ENCODE measurements at regions not wholly inside any gene's neighbourhood (a gene's known extent, or its start where the extent isn't known, plus 50 kb on each side); places are given as distances from the start of the nearest gene placed in this dataset.
"Not testable (repeated sequence)": the region's sequence is repeated elsewhere in the genome, so short reads cannot be mapped to it uniquely, and the experiment has no call there.

DNA sequence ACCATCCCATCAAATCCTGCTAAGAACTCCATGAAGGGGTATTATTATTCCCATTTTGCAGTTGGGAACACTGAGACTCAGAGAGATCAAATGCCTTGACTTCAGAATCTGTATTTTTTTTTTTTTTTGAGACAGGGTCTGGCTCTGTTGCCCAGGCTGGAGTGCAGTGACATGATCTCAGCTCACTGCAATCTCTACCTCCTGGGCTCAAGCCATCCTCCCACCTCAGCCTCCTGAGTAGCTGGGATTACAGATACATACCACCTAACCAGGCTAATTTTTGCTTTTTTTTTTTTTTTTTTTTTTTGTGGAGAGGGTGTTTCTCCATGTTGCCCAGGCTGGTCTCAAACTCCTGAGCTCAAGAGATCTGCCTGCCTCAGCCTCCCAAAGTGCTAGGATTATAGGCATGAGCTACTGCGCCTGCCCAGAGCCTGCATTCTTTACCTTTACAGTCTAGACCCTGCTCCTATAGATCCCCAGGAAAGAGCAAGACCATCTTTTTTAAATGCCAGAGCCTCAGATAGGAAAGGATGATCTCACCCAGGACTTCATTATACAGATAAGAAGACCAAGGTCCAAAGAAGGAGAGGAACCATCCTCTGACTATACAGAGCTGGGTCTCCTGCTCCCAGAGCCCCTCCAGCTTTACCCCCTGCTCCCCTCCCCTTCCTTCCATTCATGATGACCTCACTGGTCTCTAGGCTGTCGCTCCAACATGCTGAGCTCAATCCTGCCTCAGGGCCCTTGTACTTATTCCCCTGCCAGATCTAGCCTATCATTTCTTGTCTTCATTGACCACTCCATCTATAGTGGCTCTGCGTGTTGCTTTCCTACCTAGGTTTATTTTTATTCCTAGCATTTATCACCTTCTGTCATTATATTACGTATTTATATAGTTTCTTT lies 138.6 kb downstream of the CEBPB start:
- DNase-seq (ENCODE audit: low read depth): no peak

- DNase-seq (ENCODE audit: low read depth): no peak
These were observed 139.4 kb downstream of the CEBPB start for GRCh38 chr20:50329981-50330503.

DNA sequence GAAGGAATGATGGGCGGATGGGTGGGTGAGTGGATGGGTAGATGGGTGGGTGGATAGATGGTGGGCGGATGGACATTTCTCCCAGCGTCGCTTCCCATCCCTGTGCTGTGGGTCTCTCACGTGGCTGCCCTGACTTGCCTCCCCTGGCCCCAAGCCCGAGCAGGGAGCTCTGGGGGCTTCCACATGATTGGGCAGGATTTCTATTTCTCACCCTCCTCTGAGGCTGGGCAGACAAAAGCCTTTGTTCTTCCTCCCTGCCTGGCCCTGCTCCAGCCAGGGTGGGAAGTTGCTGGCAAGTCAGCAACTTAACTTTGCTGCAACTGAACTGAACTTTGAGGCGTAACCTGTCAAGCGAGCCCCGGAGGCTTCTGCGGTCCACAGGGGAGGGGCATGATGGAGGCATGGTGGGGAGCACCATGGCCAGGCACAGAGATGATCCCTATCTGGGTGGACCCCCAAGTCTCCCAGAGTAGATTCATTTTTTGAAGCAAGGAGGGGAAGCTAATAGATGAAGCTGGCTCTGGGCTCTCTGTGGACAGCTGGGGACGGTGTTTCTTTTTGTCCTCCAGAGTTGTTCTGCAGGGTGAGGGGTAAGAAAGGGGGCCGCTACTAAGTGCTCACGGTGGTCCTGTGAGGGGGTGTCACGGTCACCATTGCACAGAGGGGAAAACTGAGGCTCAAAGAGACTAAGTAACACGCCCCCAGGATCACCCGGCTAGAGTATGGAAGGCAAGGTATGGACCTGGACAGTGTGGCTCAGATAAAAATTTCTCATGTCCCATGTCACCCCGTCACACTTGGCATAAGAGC lies 140.1 kb downstream of the CEBPB start:
- no peak for DNase-seq (ENCODE audit: low read depth)

DNA sequence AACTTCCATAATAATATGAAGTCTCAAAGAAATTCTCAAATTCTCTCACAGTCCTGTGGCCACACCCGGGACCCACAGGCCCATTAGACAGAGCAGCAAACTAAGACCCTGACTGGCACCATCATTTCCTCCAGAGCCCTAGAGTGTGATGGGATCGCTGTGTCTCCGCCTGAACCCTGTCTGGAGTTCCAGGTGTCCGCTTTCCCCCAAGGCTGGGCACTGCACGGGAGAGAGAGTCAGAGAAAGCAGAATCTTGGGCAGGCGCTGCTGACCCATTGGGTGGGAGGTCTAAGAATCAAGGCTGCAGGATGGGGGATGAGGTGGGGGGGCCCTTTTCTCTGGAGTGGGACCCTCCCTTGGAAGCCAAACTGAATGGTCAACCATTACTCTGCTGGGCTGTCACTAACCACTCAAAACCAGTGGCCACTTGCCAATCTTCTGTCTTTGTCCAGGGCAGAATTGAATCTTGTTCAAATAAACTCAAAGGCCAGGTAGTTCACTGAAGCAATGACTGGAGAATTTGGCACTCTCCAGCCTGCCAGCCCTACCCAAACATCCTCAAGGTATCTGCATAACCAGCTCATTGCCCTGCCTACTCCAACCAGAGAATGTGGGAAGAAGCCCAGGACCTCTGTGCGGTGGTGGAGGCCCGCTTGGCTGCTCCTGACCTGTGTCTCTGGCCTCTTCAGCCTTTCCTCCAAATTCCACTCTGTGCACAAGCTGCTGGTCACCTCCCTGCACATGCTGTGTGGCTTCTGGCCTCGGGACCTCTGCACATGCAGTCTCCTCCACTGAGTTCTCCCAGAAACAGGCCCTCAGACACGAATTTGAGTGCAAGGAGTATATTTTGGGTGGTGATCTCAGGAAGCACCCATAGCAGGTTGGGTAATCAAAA lies 141.1 kb downstream of the CEBPB start:
- no peak for DNase-seq (ENCODE audit: low read depth)

DNA sequence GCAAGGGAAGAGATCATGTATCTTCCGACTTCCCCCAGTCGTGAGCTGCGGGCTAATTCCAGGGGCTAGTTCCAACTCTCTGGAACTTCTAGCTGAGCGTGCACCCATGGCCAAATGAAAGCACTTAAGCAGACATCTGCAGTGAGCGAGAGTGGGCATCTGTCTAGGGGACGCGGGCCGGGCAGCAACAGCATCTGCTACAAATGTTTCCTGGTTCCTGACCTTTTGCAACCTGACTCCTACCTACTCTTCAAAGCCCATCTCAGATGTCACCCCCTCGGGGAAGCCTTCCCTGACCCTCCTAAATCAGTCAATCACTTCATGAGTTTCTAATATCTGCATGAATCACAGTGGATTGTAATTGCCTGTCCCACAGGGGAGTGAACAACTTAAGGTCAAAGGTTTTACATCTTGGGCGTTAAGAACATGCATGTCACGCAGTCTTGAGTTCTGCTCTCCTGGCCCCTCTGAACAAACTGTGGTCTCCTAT lies 141.9 kb downstream of the CEBPB start:
- DNase-seq (ENCODE audit: low read depth): no peak

- DNase-seq (ENCODE audit: low read depth): no peak
These were observed 142.6 kb downstream of the CEBPB start for GRCh38 chr20:50333131-50333670.

DNA sequence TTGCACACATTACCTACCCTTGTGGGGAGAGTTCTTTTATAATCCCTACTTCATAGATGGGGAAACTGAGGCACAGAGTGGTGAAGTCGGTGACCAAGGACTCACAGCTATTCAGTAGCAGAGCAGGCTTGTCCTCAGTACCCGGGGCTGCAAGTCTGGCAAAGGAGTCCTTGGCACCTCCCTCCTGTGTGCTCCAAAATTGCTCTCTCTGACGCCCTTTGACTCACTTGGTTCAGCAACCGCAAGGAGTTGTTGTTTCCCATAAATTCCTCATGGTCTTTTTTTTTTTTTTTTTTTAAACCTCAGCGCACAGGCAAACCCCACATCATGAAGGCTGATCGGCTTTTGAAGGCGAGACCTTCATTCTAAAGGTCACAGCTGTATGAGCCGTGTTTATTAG lies 143.2 kb downstream of the CEBPB start:
- DNase-seq (ENCODE audit: low read depth): no peak

GRCh38 chr20:50334512-50334911 lies 143.9 kb downstream of the CEBPB start:
- DNase-seq (ENCODE audit: low read depth): not testable (repeated sequence)

DNA sequence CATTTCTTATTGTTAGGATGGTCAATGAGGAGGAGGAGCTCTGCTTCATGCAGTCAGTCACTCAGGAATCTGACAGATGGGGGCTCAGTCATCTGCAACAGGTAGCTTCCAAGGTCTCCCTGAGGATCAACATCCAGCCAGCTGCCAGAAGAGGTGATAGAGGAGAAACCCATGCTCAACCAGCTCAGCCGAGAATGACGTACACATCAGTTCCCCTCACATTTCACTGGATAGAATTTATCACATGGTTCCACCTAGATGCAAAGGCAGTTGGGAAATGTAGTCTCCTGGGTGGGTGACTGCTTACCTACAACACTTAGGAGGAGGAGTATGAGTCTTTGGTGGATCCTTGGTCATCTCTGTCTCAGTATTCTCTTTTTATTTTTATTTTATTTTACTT lies 144.5 kb downstream of the CEBPB start:
- DNase-seq (ENCODE audit: low read depth): no peak

DNA sequence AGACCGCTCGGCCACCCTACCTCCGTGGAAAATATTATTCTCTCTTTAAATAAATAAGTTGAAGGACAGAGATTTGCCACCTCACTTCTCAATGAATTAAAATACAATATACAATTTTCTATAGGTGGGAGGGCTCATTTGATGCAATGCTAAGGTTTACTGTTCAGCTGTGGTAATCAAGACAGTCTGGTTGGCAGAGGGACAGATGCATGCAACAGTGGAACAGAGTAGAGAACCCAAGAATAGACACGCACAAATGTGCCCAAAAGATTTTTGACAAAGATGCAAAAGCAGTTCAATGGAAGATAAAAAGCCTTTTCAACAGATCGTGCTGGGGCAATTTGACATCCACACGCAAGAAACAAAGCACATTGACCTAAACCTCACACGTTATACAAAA lies 145.2 kb downstream of the CEBPB start:
- DNase-seq (ENCODE audit: low read depth): no peak

DNA sequence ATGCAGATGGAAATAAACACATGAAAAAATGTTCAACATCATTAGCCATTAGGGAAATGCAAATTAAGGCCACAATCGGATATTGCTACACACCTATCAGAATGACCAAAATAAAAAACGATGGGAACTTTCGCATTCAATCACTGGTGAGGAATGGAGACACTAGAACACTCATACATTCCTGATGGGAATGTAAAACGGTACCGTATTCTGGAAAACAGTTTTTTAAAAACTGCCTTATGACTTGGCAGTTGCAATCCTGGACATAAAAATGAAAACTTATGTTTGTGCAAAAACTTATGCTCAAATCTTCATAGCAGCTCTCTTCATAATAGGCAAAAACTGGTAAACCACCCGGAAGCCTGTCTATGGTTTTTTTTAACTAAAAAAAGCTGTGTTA lies 146.0 kb downstream of the CEBPB start:
- DNase-seq (ENCODE audit: low read depth): no peak

GRCh38 chr20:50337521-50338466 lies 147.2 kb downstream of the CEBPB start:
- no peak for DNase-seq (ENCODE audit: low read depth)

- DNase-seq (ENCODE audit: low read depth): peak; percentile 9
These were observed 148.1 kb downstream of the CEBPB start for GRCh38 chr20:50338479-50339391.

DNA sequence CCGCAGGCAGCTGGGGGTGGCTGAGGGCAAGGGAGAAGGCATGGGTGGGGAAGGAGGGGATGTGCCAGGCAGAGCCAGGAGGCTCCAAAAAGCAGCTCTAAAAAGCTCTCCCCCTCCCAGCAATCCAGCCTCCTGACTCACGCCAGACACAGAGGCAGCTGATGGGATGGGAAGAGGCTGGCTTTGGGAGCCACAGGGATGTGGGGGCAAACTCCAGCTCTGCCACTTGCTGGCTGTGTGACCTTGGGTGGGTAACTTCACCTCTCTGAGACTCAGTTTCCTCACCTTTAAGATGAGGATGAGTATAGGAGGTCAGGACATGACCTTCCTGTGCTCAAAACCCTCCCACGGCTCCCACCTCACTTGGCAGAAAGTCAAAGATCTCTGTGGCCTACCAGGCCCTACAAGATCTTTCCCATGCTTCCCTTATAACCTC lies 148.9 kb downstream of the CEBPB start:
- DNase-seq (ENCODE audit: low read depth): no peak

- DNase-seq (ENCODE audit: low read depth): no peak
These were observed 149.9 kb downstream of the CEBPB start for GRCh38 chr20:50340541-50340940.

- DNase-seq (ENCODE audit: low read depth): no peak
These were observed 150.4 kb downstream of the CEBPB start for GRCh38 chr20:50341050-50341449.

- no peak for DNase-seq (ENCODE audit: low read depth)
These were observed 151.4 kb downstream of the CEBPB start for GRCh38 chr20:50341880-50342637.

GRCh38 chr20:50342638-50343102 lies 152.0 kb downstream of the CEBPB start:
- DNase-seq (ENCODE audit: low read depth): no peak

All from stimulated activated CD8-positive, alpha-beta memory T cell treated with anti-CD3 and anti-CD28 coated beads, Interleukin-12 subunit alpha, Interleukin-12 subunit beta, amount 100 ng/mL, for 4 hours (primary cell).